ENCODE measurements at regions not wholly inside any gene's neighbourhood (a gene's known extent, or its start where the extent isn't known, plus 50 kb on each side); places are given as distances from the start of the nearest gene placed in this dataset.

DNA sequence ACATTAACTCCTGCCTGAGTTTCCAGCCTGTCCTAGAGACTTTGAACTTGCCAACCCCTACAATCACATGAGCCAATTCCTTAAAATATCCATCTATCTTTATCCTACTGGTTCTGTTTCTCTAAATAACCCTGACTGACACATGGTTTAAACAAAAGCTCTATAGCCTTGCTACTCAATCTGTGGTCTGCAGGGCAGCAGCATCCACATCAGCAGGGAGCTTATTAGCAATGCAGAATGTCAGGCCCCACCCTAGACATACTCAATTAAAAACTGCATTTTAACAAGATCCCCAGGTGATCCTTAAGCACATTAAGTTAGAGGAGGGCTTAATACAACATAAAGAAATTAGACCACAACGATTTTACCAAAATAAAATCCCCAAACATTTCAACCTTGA is 108.3 kb upstream of the CPSF6 start:
- Histone ChIP-seq H3K23ac (ENCODE audit: low read length) (no peak overlapping the region), H3K4me2 (ENCODE audit: low read length) (no peak overlapping the region), H4K8ac (ENCODE audit: low read depth, low read length) (no peak overlapping the region), H3K4me1 (ENCODE audit: control insufficient read depth in 1 of 2, insufficient read depth in 2 of 2, low read length in 2 of 2) (peaks cover 0 to 1% of the 10 kb centered on the region in 2 experiments), H3K9me3 (ENCODE audit: insufficient read depth, low read depth, low read length) (no peaks in the 10 kb centered on the region), H3K4me3 (ENCODE audit: low read depth, low read length) (no peak overlapping the region), H3K9ac (ENCODE audit: low read length) (no peak overlapping the region), H2BK5ac (ENCODE audit: low read depth, low read length, poor library complexity) (no peak overlapping the region), H3K36me3 (ENCODE audit: control insufficient read depth in 1 of 2, insufficient read depth in 2 of 2, low read length in 2 of 2) (no peaks in the 10 kb centered on the region), H3K18ac (ENCODE audit: low read length) (no peak overlapping the region), H4K12ac (ENCODE audit: low read depth, low read length) (no peak overlapping the region), H3K79me2 (ENCODE audit: control insufficient read depth, insufficient read depth, low read length, poor library complexity) (no peaks in the 10 kb centered on the region), H2BK120ac (ENCODE audit: insufficient read depth, low read length, poor library complexity) (no peak overlapping the region), H3K4ac (ENCODE audit: low read depth, low read length) (no peak overlapping the region), H3K27me3 (ENCODE audit: insufficient read depth, low read length) (no peaks in the 10 kb centered on the region), H2AFZ (ENCODE audit: insufficient read depth, low read length, poor library complexity) (no peak overlapping the region), H3K14ac (ENCODE audit: low read length) (no peak overlapping the region), H2BK12ac (ENCODE audit: low read length) (no peak overlapping the region), H2AK5ac (ENCODE audit: low read length) (no peak overlapping the region), H3K79me1 (ENCODE audit: low read length) (no peaks in the 10 kb centered on the region), H4K91ac (ENCODE audit: low read depth, low read length) (no peak overlapping the region), H3K27ac (ENCODE audit: low read depth, low read length) (no peak overlapping the region)
- no CpG with 5 or more reads among the region's 1 CpG for WGBS (ENCODE audit: extremely low coverage, insufficient coverage, insufficient read length)
- no peak for DNase-seq

DNA sequence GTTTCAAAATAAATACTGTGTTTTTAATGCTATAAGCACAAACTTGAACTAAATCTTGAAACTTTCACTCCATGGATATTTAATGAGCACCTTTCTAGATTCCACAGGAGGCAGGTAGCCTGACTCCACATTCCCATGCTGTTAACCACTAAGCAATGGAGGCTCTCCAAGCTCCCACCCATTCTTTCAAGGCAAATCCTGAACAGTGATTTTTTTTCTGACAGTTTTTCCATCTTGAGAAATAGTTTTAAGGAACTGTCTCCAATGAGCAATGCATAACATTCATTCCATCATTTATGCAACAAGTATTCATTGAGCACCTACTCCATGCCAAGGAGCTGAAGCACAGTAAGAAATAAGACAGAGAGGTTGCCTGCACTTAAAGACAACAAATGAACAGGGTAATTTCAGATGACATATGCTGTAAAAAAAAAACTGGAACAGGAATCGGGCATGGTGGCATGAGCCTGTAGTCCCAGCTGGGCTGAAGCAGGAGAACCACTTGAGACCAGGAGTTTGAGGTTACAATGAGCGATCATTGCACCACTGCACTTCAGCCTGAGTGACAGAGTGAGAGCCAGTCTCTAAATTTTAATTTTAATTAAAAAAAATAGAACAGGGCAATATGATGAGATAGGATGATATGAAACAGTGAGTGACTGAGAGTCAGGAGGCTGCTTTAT is 102.3 kb upstream of the CPSF6 start:
- H3K18ac ChIP-seq (ENCODE audit: low read length): no peak overlapping the region
- no peak overlapping the region for H3K4me2 ChIP-seq (ENCODE audit: low read length)
- H3K9me3 ChIP-seq (ENCODE audit: insufficient read depth, low read depth, low read length): peaks cover 5% of the 10 kb centered on the region
- H3K4ac ChIP-seq (ENCODE audit: low read depth, low read length): no peak overlapping the region
- H2BK120ac ChIP-seq (ENCODE audit: insufficient read depth, low read length, poor library complexity): no peak overlapping the region
- no peak overlapping the region for H3K9ac ChIP-seq (ENCODE audit: low read length)
- H3K14ac ChIP-seq (ENCODE audit: low read length): no peak overlapping the region
- no peaks in the 10 kb centered on the region for H3K79me1 ChIP-seq (ENCODE audit: low read length)
- H3K36me3 ChIP-seq (ENCODE audit: control insufficient read depth in 1 of 2, insufficient read depth in 2 of 2, low read length in 2 of 2): no peaks in the 10 kb centered on the region
- H3K23ac ChIP-seq (ENCODE audit: low read length): no peak overlapping the region
- H3K4me3 ChIP-seq (ENCODE audit: low read depth, low read length): no peak overlapping the region
- H2BK5ac ChIP-seq (ENCODE audit: low read depth, low read length, poor library complexity): no peak overlapping the region
- no peak overlapping the region for H4K8ac ChIP-seq (ENCODE audit: low read depth, low read length)
- no peaks in the 10 kb centered on the region for H3K27me3 ChIP-seq (ENCODE audit: insufficient read depth, low read length)
- no peaks in the 10 kb centered on the region for H3K4me1 ChIP-seq (ENCODE audit: control insufficient read depth in 1 of 2, insufficient read depth in 2 of 2, low read length in 2 of 2)
- H2BK12ac ChIP-seq (ENCODE audit: low read length): no peak overlapping the region
- no peak overlapping the region for H4K91ac ChIP-seq (ENCODE audit: low read depth, low read length)
- H2AFZ ChIP-seq (ENCODE audit: insufficient read depth, low read length, poor library complexity): no peak overlapping the region
- peak; percentile 50 to 95 for DNase-seq
- H4K12ac ChIP-seq (ENCODE audit: low read depth, low read length): no peak overlapping the region
- WGBS (ENCODE audit: extremely low coverage, insufficient coverage, insufficient read length): no CpG with 5 or more reads among the region's 2 CpGs
- H2AK5ac ChIP-seq (ENCODE audit: low read length): no peak overlapping the region
- H3K27ac ChIP-seq (ENCODE audit: low read depth, low read length): no peak overlapping the region
- no peaks in the 10 kb centered on the region for H3K79me2 ChIP-seq (ENCODE audit: control insufficient read depth, insufficient read depth, low read length, poor library complexity)

DNA sequence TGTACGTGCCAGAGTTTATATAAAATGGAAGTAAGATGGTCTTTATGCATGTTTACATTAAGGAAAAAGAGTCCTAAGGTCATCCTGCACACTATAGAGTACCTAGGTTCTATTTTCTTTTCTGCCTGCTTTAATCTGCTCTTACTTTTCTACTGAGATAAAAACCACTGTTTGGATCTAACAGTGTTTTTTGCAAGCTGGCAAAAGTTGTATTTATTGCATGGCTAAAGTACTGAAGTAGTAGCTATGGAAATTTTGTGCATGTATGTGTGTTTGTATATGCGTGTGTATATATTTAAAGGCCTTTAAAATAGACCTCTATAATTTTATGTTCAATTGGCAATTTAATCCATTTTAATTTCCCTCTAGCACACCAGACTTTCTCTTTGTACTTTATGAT is 98.3 kb upstream of the CPSF6 start:
- no peak for DNase-seq
- H3K4me1 ChIP-seq (ENCODE audit: control insufficient read depth in 1 of 2, insufficient read depth in 2 of 2, low read length in 2 of 2): no peaks in the 10 kb centered on the region
- H3K27me3 ChIP-seq (ENCODE audit: insufficient read depth, low read length): no peaks in the 10 kb centered on the region
- H3K4me3 ChIP-seq (ENCODE audit: low read depth, low read length): no peak overlapping the region
- H4K91ac ChIP-seq (ENCODE audit: low read depth, low read length): no peak overlapping the region
- H2AFZ ChIP-seq (ENCODE audit: insufficient read depth, low read length, poor library complexity): no peak overlapping the region
- no peaks in the 10 kb centered on the region for H3K79me1 ChIP-seq (ENCODE audit: low read length)
- H3K9ac ChIP-seq (ENCODE audit: low read length): no peak overlapping the region
- H3K36me3 ChIP-seq (ENCODE audit: control insufficient read depth in 1 of 2, insufficient read depth in 2 of 2, low read length in 2 of 2): no peaks in the 10 kb centered on the region
- no peak overlapping the region for H3K18ac ChIP-seq (ENCODE audit: low read length)
- H4K12ac ChIP-seq (ENCODE audit: low read depth, low read length): no peak overlapping the region
- no CpG with 5 or more reads among the region's 2 CpGs for WGBS (ENCODE audit: extremely low coverage, insufficient coverage, insufficient read length)
- peaks cover 5% of the 10 kb centered on the region for H3K9me3 ChIP-seq (ENCODE audit: insufficient read depth, low read depth, low read length)
- no peaks in the 10 kb centered on the region for H3K79me2 ChIP-seq (ENCODE audit: control insufficient read depth, insufficient read depth, low read length, poor library complexity)
- H2BK12ac ChIP-seq (ENCODE audit: low read length): no peak overlapping the region
- H3K4me2 ChIP-seq (ENCODE audit: low read length): no peak overlapping the region
- no peak overlapping the region for H3K23ac ChIP-seq (ENCODE audit: low read length)
- H3K4ac ChIP-seq (ENCODE audit: low read depth, low read length): no peak overlapping the region
- H2BK5ac ChIP-seq (ENCODE audit: low read depth, low read length, poor library complexity): no peak overlapping the region
- no peak overlapping the region for H4K8ac ChIP-seq (ENCODE audit: low read depth, low read length)
- H3K27ac ChIP-seq (ENCODE audit: low read depth, low read length): no peak overlapping the region
- no peak overlapping the region for H2BK120ac ChIP-seq (ENCODE audit: insufficient read depth, low read length, poor library complexity)
- no peak overlapping the region for H3K14ac ChIP-seq (ENCODE audit: low read length)
- no peak overlapping the region for H2AK5ac ChIP-seq (ENCODE audit: low read length)

DNA sequence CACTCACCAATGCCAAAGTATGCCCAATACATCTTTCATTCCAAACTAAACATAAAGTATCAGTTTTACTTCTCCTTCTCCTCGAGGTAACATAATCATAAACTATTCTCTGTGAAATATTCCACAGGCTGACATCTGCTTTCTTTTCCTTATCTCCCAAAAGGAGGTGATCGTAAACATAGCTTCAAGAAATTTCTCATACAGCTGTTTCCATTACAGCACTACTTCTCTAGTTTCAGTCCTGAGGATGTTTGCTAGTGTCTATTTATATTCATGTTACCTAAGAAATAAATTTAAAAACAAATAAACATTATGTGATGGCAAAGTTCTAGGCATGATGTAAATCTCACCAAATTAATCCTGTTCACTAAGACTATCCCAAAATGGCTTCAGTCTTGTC is 90.1 kb upstream of the CPSF6 start:
- no peaks in the 10 kb centered on the region for H3K9me3 ChIP-seq (ENCODE audit: insufficient read depth, low read depth, low read length)
- no peak overlapping the region for H2AK5ac ChIP-seq (ENCODE audit: low read length)
- H2BK5ac ChIP-seq (ENCODE audit: low read depth, low read length, poor library complexity): no peak overlapping the region
- H4K12ac ChIP-seq (ENCODE audit: low read depth, low read length): no peak overlapping the region
- H3K4me2 ChIP-seq (ENCODE audit: low read length): no peak overlapping the region
- no peaks in the 10 kb centered on the region for H3K36me3 ChIP-seq (ENCODE audit: control insufficient read depth in 1 of 2, insufficient read depth in 2 of 2, low read length in 2 of 2)
- no peaks in the 10 kb centered on the region for H3K27me3 ChIP-seq (ENCODE audit: insufficient read depth, low read length)
- WGBS (ENCODE audit: extremely low coverage, insufficient coverage, insufficient read length): no CpG with 5 or more reads among the region's 2 CpGs
- no peak overlapping the region for H3K9ac ChIP-seq (ENCODE audit: low read length)
- H3K4me1 ChIP-seq (ENCODE audit: control insufficient read depth in 1 of 2, insufficient read depth in 2 of 2, low read length in 2 of 2): no peaks in the 10 kb centered on the region
- no peak overlapping the region for H2AFZ ChIP-seq (ENCODE audit: insufficient read depth, low read length, poor library complexity)
- H3K4me3 ChIP-seq (ENCODE audit: low read depth, low read length): no peak overlapping the region
- H4K8ac ChIP-seq (ENCODE audit: low read depth, low read length): no peak overlapping the region
- no peak overlapping the region for H4K91ac ChIP-seq (ENCODE audit: low read depth, low read length)
- no peak overlapping the region for H3K23ac ChIP-seq (ENCODE audit: low read length)
- no peak overlapping the region for H2BK12ac ChIP-seq (ENCODE audit: low read length)
- H3K27ac ChIP-seq (ENCODE audit: low read depth, low read length): no peak overlapping the region
- H3K18ac ChIP-seq (ENCODE audit: low read length): no peak overlapping the region
- no peaks in the 10 kb centered on the region for H3K79me1 ChIP-seq (ENCODE audit: low read length)
- no peak overlapping the region for H3K14ac ChIP-seq (ENCODE audit: low read length)
- H3K79me2 ChIP-seq (ENCODE audit: control insufficient read depth, insufficient read depth, low read length, poor library complexity): no peaks in the 10 kb centered on the region
- H3K4ac ChIP-seq (ENCODE audit: low read depth, low read length): no peak overlapping the region
- DNase-seq: no peak
- no peak overlapping the region for H2BK120ac ChIP-seq (ENCODE audit: insufficient read depth, low read length, poor library complexity)

All from trophoblast cell (in vitro differentiated cells and primary cell).